Esophagus squamous epithelium (tissue), 4 donors: ENCODE measurements at regions not wholly inside any gene's neighbourhood (a gene's known extent, or its start where the extent isn't known, plus 50 kb on each side); places are given as distances from the start of the nearest gene placed in this dataset.

Source experiments
- POLR2A ChIP-seq, 4 donors: fragments of 450-650 bp; IDR thresholded peaks; one replicate each; pipeline ENCODE4 v1.6.1; 2017; ENCODE audit warnings: antibody characterized with exemption in 4 of 4, mild to moderate bottlenecking in 4 of 4, moderate library complexity in 3 of 4
- TF ChIP-seq, protein P1 (sequence below), 6 experiments: fragments of 450-650 bp in 4 of 6; fragments of 200-600 bp in 2 of 6; sonication (generic) in 2 of 6; IDR thresholded peaks; one replicate each; pipeline ENCODE4 v1.5.1; 2016 to 2019; ENCODE audit warnings: antibody characterized with exemption in 6 of 6, mild to moderate bottlenecking in 4 of 6, moderate library complexity in 4 of 6

DNA sequence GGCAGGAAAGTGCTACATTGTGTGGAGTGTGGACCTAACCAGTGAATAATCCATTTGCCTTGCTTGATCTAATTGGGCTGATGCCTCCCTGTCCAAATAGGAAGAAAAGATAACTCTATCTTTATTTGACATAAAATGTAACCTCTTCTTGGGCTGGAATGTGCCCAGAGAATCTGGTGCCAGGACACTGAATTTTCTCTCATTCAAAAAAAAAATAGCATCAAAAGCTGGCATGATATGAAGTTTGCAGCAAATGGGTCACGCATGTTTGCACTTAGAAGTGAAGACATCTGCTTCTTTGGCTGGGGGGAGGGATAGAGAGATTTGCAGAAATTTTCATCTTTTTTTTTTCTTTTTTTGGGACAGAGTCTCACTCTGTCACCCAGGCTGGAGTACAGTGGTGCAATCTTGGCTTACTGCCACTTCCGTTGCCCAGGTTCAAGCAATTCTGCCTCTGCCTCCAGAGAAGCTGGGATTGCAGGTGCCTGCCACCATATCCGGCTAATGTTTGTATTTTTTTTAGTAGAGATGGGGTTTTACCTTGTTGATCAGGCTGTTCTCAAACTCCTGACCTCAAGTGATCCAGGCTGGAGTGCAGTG lies 478.2 kb upstream of the EEF2KMT start:
- TF ChIP-seq, protein P1, sequence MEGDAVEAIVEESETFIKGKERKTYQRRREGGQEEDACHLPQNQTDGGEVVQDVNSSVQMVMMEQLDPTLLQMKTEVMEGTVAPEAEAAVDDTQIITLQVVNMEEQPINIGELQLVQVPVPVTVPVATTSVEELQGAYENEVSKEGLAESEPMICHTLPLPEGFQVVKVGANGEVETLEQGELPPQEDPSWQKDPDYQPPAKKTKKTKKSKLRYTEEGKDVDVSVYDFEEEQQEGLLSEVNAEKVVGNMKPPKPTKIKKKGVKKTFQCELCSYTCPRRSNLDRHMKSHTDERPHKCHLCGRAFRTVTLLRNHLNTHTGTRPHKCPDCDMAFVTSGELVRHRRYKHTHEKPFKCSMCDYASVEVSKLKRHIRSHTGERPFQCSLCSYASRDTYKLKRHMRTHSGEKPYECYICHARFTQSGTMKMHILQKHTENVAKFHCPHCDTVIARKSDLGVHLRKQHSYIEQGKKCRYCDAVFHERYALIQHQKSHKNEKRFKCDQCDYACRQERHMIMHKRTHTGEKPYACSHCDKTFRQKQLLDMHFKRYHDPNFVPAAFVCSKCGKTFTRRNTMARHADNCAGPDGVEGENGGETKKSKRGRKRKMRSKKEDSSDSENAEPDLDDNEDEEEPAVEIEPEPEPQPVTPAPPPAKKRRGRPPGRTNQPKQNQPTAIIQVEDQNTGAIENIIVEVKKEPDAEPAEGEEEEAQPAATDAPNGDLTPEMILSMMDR (IDR thresholded peaks at IDR 0.05) = no peak
- no peak for TF ChIP-seq POLR2A (IDR thresholded peaks at IDR 0.05)
